DOHH2 (cell line): ENCODE measurements at regions not wholly inside any gene's neighbourhood (a gene's known extent, or its start where the extent isn't known, plus 50 kb on each side); places are given as distances from the start of the nearest gene placed in this dataset.

ENCODE experiments used
- H3F3A ChIP-seq: fragments of 200-600 bp; sonication (generic), shearing (Covaris generic); 2 replicates; pipeline ENCODE4 v1.6.0; 2016; ENCODE audit warnings: antibody characterized with exemption, mild to moderate bottlenecking; ENCODE audit not compliant: control insufficient read depth, insufficient read depth
- H3K27ac ChIP-seq: fragments of 200-600 bp; sonication (generic); 2 replicates; pipeline ENCODE4 v1.5.1; 2014; ENCODE audit warnings: low read depth, mild to moderate bottlenecking, low read length, moderate library complexity
- H3K27me3 ChIP-seq: fragments of 200-600 bp; sonication (generic); 2 replicates; pipeline ENCODE4 v1.6.1; 2014; ENCODE audit warnings: mild to moderate bottlenecking, low read length, mixed read lengths; ENCODE audit not compliant: control insufficient read depth
- H3K36me3 ChIP-seq: fragments of 200-600 bp; sonication (generic); 2 replicates; pipeline ENCODE4 v1.6.1; 2014; ENCODE audit warnings: mild to moderate bottlenecking, low read length, moderate library complexity, mixed read lengths; ENCODE audit not compliant: control insufficient read depth
- H3K4me1 ChIP-seq: fragments of 200-600 bp; sonication (generic); 2 replicates; pipeline ENCODE4 v1.6.1; 2014; ENCODE audit warnings: mild to moderate bottlenecking, low read length, mixed read lengths; ENCODE audit not compliant: control insufficient read depth
- H3K4me2 ChIP-seq: fragments of 200-600 bp; sonication (generic); 2 replicates; pipeline ENCODE4 v1.6.0; 2014; ENCODE audit warnings: mild to moderate bottlenecking, low read length, moderate library complexity
- H3K4me3 ChIP-seq: fragments of 200-600 bp; sonication (generic); 2 replicates; pipeline ENCODE4 v1.5.1; 2014; ENCODE audit warnings: mild to moderate bottlenecking, low read length, mixed read lengths
- H3K79me2 ChIP-seq: fragments of 200-600 bp; sonication (generic); 2 replicates; pipeline ENCODE4 v1.6.1; 2014; ENCODE audit warnings: mild to moderate bottlenecking, low read length, mixed read lengths; ENCODE audit not compliant: control insufficient read depth
- H3K9me2 ChIP-seq: fragments of 200-600 bp; sonication (generic); replicated peaks from 2 replicates; pipeline ENCODE4 v1.6.1; 2014; ENCODE audit warnings: mild to moderate bottlenecking, low read length, mixed read lengths; ENCODE audit not compliant: control insufficient read depth
- H3K9me3 ChIP-seq: fragments of 200-600 bp; sonication (generic); 2 replicates; pipeline ENCODE4 v1.6.1; 2014; ENCODE audit warnings: antibody characterized with exemption, low read length, mixed read lengths; ENCODE audit not compliant: control insufficient read depth, insufficient read depth
- H4K20me1 ChIP-seq: fragments of 200-600 bp; sonication (generic); 2 replicates; pipeline ENCODE4 v1.6.0; 2014; ENCODE audit warnings: low read depth, mild to moderate bottlenecking, antibody characterized with exemption, low read length, moderate library complexity; ENCODE audit not compliant: control insufficient read depth, insufficient read depth
- EZH2phosphoT487 ChIP-seq: fragments of 200-600 bp; sonication (generic); IDR thresholded peaks from 2 replicates; pipeline ENCODE4 v1.6.1; 2017; ENCODE audit warnings: borderline replicate concordance, mild to moderate bottlenecking, antibody characterized with exemption, low read length, moderate library complexity, mixed read lengths
- TF ChIP-seq, protein P1 (sequence below): fragments of 200-600 bp; sonication (generic); IDR thresholded peaks from one replicate; pipeline ENCODE4 v1.5.1; 2014; ENCODE audit warnings: antibody characterized with exemption, mild to moderate bottlenecking, low read depth, low read length; ENCODE audit not compliant: poor library complexity, severe bottlenecking

DNA sequence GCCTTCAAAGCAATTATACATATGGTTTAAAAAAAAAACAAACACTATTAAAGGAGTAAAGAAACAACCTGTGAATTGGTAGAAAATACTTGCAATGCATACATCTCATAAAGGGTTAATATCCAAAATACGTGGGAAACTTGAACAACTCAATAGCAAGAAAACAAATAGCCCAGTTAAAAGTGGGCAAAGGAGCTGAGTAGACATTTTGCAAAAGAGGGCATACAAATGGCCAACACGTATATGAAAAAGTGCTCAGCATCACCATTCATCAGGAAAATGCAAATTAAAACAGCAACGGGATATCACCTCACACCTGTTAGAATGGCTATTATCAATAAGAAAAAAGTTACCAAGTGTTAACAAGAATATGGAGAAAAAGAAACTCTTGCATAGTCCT lies 298.3 kb upstream of the RBMS1 start:
- Histone ChIP-seq H3K9me3 (no peaks in the 10 kb centered on the region), H3F3A (no peaks in the 10 kb centered on the region), H3K9me2 (no peaks in the 10 kb centered on the region), H3K27ac (no peak overlapping the region), H3K27me3 (no peaks in the 10 kb centered on the region), H3K36me3 (no peaks in the 10 kb centered on the region), H3K79me2 (no peaks in the 10 kb centered on the region), H3K4me3 (no peak overlapping the region), H3K4me2 (no peak overlapping the region), H3K4me1 (no peaks in the 10 kb centered on the region), H4K20me1 (no peaks in the 10 kb centered on the region)
- TF ChIP-seq, protein P1, sequence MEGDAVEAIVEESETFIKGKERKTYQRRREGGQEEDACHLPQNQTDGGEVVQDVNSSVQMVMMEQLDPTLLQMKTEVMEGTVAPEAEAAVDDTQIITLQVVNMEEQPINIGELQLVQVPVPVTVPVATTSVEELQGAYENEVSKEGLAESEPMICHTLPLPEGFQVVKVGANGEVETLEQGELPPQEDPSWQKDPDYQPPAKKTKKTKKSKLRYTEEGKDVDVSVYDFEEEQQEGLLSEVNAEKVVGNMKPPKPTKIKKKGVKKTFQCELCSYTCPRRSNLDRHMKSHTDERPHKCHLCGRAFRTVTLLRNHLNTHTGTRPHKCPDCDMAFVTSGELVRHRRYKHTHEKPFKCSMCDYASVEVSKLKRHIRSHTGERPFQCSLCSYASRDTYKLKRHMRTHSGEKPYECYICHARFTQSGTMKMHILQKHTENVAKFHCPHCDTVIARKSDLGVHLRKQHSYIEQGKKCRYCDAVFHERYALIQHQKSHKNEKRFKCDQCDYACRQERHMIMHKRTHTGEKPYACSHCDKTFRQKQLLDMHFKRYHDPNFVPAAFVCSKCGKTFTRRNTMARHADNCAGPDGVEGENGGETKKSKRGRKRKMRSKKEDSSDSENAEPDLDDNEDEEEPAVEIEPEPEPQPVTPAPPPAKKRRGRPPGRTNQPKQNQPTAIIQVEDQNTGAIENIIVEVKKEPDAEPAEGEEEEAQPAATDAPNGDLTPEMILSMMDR: no peak
- no peak for TF ChIP-seq EZH2phosphoT487

DNA sequence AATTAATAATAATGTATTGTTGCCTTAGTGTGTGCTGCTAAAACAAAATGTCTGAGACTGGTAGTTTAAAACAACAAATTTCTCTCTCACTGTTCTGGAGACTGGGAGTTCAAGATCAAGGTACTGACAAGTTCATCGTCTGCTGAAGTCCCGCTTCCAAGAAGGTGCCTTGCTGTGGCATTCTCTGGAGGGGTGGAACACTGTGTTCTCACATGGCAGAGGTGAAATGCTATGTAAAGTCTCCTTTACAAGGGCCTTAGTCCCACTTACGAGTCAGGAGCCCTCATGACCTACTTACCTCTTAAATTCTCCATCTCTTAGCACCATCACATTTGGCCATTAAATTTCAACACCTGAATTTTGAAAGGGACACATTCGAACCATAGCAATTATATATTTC lies 299.2 kb upstream of the RBMS1 start:
- Histone ChIP-seq H3K4me3 (no peak overlapping the region), H3F3A (no peaks in the 10 kb centered on the region), H3K9me3 (no peaks in the 10 kb centered on the region), H3K4me2 (no peak overlapping the region), H3K9me2 (no peaks in the 10 kb centered on the region), H3K27ac (no peak overlapping the region), H4K20me1 (no peaks in the 10 kb centered on the region), H3K36me3 (no peaks in the 10 kb centered on the region), H3K27me3 (no peaks in the 10 kb centered on the region), H3K4me1 (no peaks in the 10 kb centered on the region), H3K79me2 (no peaks in the 10 kb centered on the region)
- no peak for TF ChIP-seq EZH2phosphoT487
- TF ChIP-seq, protein P1: no peak

DNA sequence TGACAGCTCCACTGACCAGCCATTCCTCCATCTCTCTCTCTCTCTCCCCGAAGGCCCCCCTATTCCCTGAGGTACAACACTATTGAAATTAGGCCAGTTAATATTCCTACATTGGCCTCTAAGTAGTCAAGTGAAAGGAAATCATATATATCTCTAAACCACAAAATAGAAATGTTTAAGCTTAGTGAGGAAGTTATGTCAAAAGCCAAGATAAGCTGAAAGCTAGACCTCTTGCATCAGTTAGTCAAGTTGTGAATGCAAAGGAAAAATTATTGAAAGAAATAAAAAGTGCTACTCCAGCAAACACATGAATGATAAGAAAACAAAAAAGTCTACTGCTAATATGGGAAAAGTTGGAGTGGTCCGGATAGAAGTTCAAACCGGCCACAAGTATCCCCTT lies 301.3 kb upstream of the RBMS1 start:
- Histone ChIP-seq H3K4me2 (no peak overlapping the region), H3K27me3 (no peaks in the 10 kb centered on the region), H3K79me2 (no peaks in the 10 kb centered on the region), H3K4me3 (no peak overlapping the region), H3K9me2 (no peaks in the 10 kb centered on the region), H3K27ac (no peak overlapping the region), H3K4me1 (no peaks in the 10 kb centered on the region), H4K20me1 (no peaks in the 10 kb centered on the region), H3F3A (no peaks in the 10 kb centered on the region), H3K36me3 (no peaks in the 10 kb centered on the region), H3K9me3 (no peaks in the 10 kb centered on the region)
- no peak for TF ChIP-seq EZH2phosphoT487

DNA sequence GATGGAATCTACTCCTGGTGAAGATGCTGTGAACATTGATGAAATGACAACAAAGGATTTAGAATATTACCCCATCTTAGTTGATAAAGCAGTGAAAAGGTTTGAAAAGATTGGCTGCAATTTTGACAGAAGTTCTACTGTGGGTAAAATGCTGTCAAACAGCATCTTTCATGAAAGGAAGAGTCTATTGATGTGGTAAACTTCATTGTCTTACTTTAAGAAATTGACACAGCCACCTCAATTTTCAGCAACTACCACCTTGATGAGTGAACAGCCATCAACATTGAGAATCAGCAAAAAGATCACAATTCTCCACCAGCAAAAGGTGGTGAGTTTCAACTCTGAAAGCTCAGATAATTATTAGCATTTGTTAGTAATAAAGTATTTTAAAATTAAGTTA lies 310.3 kb upstream of the RBMS1 start:
- Histone ChIP-seq H3K4me2 (no peak overlapping the region), H3K4me1 (no peaks in the 10 kb centered on the region), H3K79me2 (no peaks in the 10 kb centered on the region), H3K4me3 (no peak overlapping the region), H3K27me3 (no peaks in the 10 kb centered on the region), H3K9me2 (no peaks in the 10 kb centered on the region), H3K27ac (no peak overlapping the region), H3K36me3 (no peaks in the 10 kb centered on the region), H4K20me1 (no peaks in the 10 kb centered on the region), H3F3A (no peaks in the 10 kb centered on the region), H3K9me3 (no peaks in the 10 kb centered on the region)
- no peak for TF ChIP-seq EZH2phosphoT487
- TF ChIP-seq, protein P1: no peak
